HG03442 (cell line): ENCODE measurements at regions not wholly inside any gene's neighbourhood (a gene's known extent, or its start where the extent isn't known, plus 50 kb on each side); places are given as distances from the start of the nearest gene placed in this dataset.

Experiments used
- ATAC-seq: cut with Tn5 transposase; IDR thresholded peaks from one replicate; pipeline ENCODE4 v1.9.1; 2021; ENCODE audit warnings: mild to moderate bottlenecking, moderate library complexity; ENCODE audit not compliant: unreplicated experiment

DNA sequence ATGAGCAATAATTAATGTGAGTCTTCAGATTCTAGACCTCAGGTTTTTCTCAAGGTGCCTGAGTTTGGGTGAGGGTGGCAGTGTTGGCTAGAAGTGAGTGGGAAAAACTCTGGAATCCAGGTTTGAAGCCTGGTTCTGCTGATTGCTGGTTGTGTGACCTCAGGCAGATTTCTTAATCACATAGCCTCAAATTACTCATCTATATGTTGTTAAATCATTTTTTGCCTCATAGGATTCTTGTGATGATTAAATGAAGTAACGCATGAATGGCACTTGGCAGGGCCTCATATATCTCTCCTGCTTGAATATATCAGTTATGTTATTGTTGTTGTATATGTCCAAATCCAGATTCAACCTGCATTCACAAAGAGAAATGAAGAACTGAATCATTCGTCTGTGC, 60.5 kb downstream of the NR2F2 start:
- ATAC-seq = no peak

DNA sequence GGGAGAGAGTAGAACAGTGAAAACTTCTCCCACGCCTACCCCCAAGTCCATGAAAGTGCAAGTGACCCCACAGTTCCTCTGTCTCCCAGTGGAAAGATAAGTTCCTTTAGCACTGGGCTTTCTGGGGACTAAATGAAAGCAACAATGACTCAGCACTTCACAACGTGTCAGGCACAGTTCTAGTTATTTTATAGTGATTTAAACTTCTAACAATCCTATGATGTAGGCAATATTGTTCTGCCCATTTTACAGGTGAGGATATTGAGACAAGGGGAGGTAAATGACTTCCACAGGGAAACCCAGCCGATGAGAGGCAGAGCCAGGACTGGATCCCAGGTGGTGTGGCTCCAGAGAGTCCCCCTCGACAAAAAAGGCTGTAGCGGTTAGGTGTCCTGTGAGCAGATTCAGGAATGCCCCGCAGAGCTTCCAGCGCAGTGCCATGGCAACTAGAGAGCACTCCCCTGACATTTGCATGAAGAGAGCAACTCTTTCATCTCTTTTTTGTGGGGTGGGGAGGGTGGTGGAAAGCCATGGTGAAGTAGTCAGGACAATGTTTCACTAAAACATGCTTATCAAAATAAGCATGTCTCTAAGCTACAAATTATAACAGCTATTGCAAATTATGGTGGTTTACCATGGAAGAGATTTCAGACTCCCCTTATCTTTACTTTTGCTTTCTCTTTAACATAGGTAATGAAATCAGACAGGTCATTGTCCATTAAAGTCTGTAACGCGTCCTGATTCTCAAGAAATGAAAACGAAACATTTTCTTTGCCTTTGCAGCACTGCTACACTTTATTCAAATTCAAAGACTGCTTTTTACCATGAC, 62.1 kb downstream of the NR2F2 start:
- no peak for ATAC-seq

DNA sequence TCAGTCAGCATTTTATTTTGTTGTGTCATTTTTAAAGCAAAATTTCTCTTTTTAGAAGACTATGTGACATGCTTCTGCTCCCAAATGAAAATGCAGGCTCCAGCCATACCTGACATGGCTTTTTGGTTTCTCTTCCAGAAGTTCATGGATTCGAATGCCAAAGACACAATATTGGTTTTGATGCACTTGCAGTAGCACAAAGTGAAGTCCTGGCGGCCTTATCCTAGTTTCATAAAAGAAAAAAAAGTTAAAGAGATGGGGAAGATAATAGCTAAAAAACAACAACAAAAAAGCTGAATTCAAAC, 62.7 kb downstream of the NR2F2 start:
- no peak for ATAC-seq

DNA sequence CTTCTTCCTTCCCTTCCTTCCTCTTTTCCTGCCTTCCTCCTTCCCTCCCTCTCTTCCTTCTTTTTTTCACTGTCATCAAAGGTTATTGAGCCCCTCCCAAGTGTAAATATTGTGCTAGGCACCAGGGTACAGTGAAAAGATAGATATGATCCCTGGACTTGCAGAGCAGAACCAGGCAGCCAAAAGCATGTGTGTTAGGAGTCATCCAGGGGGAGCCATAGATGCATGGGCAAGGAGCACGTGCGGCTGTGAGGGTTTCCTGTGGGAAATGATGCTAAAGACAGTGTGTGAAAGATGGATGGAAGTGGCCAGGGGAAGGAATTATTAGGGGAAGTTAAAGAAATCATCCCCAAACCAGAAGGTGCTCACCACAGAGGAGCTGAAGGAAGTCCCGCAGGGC, 65.2 kb downstream of the NR2F2 start:
- ATAC-seq = no peak

DNA sequence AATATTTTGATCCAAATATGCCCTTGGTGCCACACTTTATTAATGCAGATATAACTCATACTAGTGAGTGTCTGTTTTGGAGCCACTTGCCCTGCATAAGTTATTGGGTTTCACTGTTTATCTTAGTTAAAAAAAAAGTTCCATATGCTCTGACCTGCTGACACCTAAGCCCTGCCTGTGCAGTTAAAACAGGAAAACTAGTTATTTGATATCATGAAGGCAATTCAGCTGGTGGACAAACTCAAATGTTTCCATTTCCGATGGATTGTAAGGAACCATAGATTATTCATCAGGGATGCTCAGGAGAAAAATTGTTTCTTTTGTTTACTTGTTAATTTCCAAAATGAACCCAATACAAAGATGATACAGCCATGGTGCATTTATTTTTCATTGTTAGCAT, 68.3 kb downstream of the NR2F2 start:
- no peak for ATAC-seq

DNA sequence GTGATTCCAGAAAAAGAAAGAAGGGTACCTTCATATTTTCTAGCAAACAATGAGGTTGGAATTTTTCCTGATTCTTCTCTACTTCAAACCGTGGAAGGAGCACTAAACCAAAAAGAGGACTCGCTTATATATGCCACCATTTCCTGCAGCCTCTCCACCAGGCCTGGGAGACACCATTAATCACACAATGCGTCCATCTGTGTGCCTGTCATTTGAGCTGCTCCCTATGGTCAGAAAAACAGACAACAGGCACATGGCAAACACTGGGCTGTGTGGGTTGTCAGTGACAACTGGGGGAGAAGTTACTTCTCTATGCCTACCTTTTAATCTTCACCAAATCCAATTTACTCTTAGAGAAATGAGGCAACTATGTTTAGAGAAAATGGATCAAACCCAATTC, 71.9 kb downstream of the NR2F2 start:
- ATAC-seq = no peak

DNA sequence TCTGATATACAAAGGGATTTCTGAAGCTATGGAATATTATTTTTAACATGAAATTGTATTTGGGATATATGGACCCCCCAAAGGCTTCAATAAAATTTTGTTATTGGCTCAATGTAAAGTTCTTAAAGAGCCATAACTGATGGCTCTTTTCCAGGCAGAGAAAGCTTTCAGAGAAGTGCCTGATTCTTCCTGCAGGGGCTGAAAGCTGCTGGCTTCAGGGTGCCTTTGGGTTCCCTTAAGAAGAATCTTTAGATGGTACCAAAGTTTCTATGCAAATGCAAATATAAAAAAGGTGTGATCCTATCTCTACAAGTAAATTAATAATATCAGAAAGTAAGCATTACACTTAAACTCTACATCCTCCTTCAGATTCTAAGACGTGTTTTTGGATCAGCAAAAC, 72.6 kb downstream of the NR2F2 start:
- no peak for ATAC-seq

DNA sequence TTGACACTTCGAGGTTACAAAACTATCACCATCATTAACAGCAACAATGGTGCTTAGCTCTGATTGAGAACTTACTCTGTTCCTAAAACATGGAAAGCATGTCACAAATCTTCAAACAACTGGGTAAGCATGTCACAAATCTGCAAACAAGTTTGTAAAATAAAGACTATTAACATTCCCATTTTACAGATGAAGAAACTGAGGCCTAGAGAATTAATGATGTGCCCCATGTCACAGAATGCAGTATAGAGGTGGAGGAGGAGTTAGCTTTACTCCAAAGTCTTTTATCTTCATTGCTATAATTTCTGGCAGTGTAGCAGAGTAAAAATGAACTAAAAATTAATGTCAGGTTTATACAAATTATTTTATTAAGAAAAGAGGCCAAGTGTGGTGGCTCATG, 73.4 kb downstream of the NR2F2 start:
- ATAC-seq = no peak

DNA sequence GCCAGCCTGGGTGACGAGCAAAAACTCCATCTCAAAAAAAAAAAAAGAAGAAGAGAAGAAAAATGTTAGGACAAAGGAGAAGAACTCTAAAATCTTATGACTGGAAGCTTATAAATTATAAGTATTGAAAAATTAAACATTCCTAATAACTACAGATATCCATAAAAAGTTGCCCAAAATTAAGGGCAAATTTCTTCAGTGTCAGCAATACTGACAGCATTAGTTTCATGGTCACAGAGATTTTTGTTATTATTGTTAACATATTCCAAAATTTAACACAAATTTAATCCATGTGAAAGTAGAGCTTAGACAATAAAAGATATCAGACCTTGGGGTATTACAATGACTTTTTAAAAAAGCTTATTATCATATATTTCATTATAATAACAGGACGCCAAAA, 74.1 kb downstream of the NR2F2 start:
- ATAC-seq = no peak

DNA sequence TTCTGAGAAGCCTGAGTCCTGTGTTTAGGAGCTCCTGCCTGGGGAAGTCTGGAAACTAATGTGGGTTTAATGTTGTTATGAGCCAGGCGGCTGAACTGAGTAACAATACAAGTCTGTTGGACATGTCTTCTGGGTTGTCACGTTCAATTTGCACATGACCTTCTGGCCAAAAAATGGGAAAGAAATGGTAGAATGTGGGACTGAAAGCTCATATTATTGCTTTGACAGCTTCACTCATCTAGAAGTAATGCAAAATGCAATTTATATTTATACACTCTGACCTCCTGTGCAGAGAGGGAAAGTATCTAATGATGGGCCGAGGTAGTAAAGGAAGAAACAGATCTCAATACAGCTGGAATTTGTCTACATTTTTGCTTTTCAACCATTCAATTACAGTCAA, 75.8 kb downstream of the NR2F2 start:
- no peak for ATAC-seq

DNA sequence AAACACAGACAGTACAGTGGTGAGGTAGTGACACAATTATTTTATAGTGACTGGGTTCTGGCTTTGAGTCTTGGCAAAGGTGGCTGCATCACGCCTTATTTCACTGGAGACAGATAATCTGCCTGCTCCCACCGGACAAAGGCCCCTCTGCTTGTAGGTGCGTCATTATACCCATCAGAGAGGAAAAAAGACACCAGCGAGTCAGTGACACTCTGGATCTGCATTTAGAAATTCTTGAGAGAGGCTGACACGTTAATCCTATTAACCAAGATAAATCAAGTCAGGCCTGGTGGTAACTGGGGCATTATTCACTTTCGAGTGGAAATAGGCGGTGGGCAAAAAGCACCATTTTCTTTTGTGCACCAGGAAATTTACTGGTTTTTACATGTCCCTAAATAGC, 76.2 kb downstream of the NR2F2 start:
- ATAC-seq = no peak

DNA sequence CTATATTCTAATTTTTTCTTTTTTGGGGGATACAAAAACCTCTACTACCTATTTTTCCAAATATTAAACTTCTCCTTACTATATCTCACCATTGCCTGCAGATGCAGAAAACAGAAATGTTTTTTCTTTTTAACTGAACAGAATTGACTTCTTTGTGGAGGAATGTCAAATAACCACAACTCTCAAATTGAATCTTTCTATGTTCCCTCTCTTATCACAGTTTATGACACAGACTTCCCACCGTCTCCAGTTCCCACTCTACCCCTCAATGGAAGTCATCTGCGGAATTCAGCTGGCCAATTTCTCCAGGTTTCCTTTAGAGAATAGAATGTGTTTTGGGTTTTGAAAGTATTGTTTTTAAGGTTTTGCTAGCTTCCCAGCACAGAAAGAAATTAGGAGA, 77.0 kb downstream of the NR2F2 start:
- ATAC-seq = no peak

DNA sequence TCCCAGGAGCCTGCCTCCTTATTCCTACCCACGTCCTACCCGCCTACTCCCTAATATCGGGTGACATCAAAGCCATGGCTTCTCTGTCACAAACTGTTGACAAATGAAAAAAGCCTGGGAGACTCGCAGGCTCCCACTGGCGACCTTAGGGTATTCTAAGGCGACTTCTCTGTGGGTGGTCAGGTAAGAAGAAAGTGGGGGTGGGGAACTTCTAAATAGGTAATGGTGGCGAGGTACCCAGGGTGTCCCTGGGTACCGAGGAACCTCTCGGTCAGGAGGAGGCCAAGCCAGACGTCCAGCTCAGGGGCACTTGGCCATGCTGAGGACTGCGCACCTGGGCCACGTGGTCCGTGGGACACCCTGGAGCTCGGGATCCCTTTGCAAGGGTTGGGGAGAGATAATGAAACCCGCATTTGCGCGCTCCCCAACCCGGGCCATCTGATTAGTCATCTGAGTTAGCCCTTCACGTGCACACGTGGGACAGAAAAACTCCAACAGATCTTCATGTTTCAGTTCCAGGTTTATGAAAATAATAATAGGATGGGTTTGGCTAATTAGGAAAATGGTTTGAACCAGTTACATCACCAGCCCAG, 78.2 kb downstream of the NR2F2 start:
- no peak for ATAC-seq

DNA sequence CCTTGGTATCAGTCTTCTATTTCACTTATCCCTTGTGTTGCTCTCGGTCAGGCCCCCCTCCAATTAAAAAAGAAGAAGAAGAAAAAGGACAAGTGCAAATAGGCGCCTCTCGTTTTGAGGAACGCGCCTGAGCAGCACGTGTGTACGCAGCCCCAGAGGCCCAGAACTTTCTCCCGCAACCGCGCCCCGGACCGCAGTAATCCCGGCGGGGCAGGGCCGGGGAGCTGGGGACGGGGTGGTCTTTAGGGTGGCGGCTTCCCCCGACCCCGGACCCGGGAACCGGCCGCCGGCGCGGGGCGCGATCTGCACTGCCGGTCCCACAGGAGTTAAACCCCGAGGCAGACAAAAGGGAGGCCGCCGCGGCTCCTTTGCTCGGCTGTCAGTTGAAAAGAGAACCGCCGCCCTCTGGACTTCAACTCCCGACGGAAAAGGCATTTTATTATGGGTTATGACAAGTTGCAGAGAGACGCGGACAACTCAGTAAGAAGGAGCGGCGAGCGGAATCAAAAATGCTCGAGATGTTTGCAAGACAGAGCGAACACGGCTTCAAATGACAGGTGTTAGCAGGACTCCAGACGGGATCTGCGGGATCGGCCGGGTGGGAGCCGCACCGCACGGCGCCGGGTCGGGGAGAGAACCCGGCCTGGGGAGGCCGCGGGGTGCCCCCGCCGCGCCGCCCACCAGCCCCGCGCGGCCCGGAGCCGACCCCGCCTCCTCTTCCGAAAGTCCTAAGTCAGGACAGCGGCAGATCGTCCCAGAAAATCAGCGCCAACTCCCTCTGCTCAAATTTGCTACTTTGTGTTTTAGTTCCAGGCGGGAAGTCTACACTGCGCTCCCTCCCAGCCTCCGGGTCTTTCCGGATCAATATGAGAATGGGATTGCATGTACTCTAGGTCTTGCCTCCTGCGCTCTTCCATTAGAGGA, 79.0 kb downstream of the NR2F2 start:
- no peak for ATAC-seq

DNA sequence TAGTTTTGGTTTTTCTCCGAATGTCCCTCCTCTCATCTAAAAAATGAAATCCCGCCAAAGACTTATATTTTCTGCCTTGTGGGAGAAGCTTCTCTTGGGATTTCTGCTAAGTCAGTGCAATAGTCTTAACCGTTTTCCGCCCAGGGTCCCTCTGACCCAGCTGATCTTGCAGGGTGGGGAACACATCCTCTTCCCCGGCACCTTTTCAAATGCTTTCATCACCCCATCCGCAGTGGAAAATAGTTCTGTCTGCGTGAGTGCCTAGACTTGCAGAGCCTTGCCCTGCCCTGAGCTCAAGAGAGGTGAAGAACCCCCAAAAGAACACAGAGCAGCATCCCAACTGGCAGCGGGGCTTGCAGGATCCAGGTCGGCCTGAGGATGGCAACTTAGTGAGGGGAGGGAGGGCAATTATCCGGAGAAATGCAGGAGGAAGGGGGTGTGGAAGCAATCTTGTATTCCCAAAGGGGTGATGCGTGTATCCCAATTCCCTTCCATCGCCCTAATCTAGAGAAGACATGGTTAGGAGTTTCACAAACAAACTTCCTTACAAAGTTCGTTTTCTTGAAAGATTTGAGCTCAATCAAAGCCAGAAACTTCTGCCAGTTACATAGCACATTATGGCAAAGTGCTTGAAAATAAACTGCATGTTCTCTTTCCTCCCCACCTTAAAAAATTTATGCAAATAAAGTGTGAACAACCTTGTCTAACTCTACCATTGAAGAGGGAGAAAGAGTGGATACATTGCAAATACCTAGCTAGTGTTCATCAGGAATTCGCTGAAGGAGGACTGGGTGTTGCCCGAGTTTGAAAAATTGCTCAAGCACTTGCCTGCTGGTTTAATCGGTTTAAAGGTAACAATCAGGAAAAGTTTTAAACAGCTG, 79.9 kb downstream of the NR2F2 start:
- ATAC-seq = no peak

DNA sequence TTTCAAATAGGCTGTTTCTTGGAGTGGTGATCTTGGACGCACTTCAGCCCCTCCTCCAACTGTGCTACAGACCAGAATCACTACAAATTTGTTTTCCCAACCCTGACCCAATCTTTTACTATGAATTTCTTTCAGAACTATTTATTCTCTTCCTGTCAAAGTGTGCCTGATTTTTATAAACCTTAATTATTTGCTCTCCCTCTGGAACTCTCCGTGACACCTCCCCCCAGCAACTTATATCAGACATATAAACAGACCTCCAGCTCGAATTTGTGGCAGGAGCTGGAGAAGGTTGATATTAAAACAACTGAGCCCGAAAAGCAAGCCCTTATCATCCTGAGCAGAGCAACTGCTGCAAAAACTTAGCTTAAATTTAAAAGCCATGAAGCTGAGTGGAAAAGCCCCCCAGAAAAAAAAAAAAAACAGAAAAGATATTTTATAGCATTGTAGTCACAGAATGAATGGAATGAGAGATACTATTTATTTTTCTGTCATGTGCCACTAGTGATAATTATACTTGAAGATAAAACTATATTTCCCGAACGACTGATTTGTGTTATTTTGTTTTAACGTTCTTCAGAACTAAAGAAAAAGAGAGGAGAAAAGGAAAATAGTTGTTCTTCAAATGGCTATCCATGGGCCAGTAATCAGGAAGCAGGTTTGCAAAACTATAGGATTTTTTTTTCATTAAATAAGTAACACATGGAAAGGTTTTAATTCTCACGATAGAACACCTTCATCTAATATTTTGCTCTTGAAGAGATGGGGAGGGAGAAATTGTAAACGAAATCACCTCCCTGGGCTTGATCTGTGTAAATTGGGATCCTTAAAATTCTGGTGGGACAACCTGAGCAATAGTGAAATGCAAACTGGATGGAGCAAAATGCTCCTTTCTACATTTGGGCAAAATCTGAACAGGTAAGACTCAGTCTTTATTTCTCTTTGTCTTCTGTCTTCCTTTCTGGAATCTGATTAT, 80.8 kb downstream of the NR2F2 start:
- ATAC-seq = no peak

DNA sequence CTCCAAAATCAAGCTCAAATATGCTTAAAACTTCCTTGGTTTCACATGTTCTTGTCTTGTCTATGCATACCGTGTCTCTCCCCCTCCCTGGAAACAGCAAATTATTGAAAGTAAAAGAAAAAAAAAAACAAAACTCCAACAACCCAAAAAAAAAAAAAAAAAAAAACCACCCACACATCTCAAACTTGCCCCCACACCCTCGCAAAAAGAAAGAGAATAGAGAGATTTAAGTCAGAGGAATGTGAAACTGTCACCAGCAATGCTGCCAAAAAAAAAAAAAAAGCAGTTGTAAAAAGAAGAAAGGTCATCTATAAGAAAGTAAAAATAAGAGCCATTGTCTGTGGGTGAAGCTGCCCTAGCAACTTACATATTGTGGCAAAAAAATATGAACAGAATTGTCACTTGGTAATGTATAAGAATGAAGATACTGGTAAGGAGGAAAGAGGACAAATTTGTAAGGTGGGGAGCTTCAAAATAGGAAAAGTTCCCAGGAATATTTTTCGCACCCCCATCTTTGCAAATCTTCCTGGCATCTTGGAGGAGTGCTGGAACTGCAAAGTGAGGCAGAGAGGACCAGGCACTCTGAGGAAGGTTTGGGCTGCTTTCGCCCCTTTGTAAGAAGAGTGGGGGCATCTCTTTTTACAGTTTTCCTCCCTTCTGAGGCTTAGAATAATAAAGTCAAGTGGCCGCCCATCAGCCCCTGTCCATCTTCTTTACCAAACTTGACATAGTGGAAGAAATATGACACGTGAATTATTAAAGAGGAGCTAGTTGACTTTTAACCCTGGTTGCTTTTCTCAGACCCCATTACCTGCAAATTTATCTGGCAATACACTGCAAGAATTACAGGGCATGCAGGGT, 81.8 kb downstream of the NR2F2 start:
- ATAC-seq = no peak

DNA sequence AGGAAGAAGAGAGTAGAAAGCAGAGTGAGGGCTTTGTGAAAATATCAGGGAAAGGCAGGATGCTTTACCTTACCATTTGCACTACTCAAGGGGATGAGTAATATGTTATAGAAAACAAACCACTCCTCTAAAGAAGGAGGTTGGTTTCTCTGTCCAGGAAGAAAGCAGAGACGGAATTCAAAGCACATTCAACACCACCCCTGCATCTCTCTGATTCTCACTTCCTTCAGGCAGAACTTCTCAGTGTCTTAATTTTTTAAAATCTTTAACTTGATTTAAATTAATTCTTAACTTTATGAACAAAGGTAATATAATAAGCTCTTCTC, 82.4 kb downstream of the NR2F2 start:
- ATAC-seq = no peak

DNA sequence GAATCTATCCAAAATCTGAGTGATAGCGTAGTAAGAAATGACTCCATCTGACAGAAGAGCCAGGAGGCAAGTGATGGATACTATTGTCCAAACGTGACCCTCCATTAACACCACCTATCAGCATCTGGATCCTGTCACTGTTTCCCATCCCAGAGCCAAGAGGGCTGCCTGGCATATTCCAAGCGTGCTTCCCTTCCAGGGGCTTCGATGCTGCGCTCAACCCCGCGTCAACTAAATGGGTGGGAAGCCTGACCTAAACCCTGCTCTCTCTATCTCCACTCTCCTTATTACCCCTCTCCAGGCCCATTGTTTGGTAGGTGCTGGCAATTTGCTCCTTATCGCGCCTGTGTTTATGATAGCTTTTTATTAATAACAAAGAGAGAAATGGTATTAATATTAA, 83.2 kb downstream of the NR2F2 start:
- no peak for ATAC-seq
